Fibroblast of lung (primary cell): ENCODE measurements at regions not wholly inside any gene's neighbourhood (a gene's known extent, or its start where the extent isn't known, plus 50 kb on each side); places are given as distances from the start of the nearest gene placed in this dataset.

Experiments
- CTCF ChIP-seq, 2 donors: IDR thresholded peaks in 1 of 2; conservative IDR thresholded peaks in 1 of 2; 1 replicate in 1 of 2; 2 replicates in 1 of 2; pipeline ENCODE4 v1.5.1; 2011 to 2012; ENCODE audit warnings: low read length in 2 of 2, control low read depth in 1 of 2, inconsistent platforms in 1 of 2, low read depth in 1 of 2, mild to moderate bottlenecking in 1 of 2
- EZH2 ChIP-seq: IDR thresholded peaks from 2 replicates; pipeline ENCODE4 v1.5.1; 2012; ENCODE audit warnings: low read length, control low read depth, mild to moderate bottlenecking; ENCODE audit errors: missing control alignments

GRCh38 chr11:80610516-80610915, 1169.7 kb upstream of the TENM4 start:
- TF ChIP-seq CTCF (conservative IDR thresholded peaks at IDR 0.05 in 1 of 2, IDR thresholded peaks at IDR 0.05 in 1 of 2; ENCODE audit: low read depth in 1 of 2, low read length in 2 of 2) (no peak), EZH2 (no peak)
